Loucy (cell line): ENCODE measurements at regions not wholly inside any gene's neighbourhood (a gene's known extent, or its start where the extent isn't known, plus 50 kb on each side); places are given as distances from the start of the nearest gene placed in this dataset.

Experiments used
- CTCF ChIP-seq: fragments of 200-600 bp; sonication (generic); conservative IDR thresholded peaks from 2 replicates; pipeline ENCODE4 v1.5.1; 2014; ENCODE audit warnings: mild to moderate bottlenecking, antibody characterized with exemption, low read length
- EZH2phosphoT487 ChIP-seq: fragments of 200-600 bp; IDR thresholded peaks from 2 replicates; pipeline ENCODE4 v1.6.1; 2018; ENCODE audit warnings: antibody characterized with exemption, mild to moderate bottlenecking, moderate library complexity, borderline replicate concordance

DNA sequence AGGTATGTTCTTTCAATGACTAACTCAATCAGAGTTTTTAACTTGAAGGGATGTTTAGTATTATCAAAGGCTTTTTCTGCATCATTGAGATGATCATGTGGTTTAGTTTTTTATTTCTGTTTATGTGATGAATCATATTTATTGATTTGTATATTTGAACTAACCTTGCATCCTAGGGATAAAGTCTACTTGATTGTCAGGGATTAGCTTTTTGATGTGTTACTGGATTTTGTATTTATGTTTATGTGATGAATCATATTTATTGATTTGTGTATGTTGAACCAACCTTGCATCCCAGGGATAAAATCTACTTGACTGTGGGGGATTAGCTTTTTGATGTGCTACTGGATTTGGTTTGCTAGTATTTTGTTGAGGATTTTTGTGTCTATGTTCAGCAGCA is 615.4 kb upstream of the GRID2 start:
- TF ChIP-seq CTCF (no peak), EZH2phosphoT487 (no peak)
